ENCODE measurements at regions not wholly inside any gene's neighbourhood (a gene's known extent, or its start where the extent isn't known, plus 50 kb on each side); places are given as distances from the start of the nearest gene placed in this dataset.

- TF ChIP-seq ZNF274 (IDR thresholded peaks at IDR 0.05; ENCODE audit: low read depth, low read length) (no peak), YY1 (IDR thresholded peaks at IDR 0.05; ENCODE audit: insufficient read depth, insufficient read length) (no peak)
Observed at GRCh38 chr15:29380466-29380865, 110.8 kb upstream of the NSMCE3 start.

Measured in NT2/D1 (cell line).